Neuron (in vitro differentiated cells): ENCODE measurements at regions not wholly inside any gene's neighbourhood (a gene's known extent, or its start where the extent isn't known, plus 50 kb on each side); places are given as distances from the start of the nearest gene placed in this dataset.
A peak's percentile ranks its signal among the peaks of the same experiment; 100 is the strongest.

Experiments used
- H2AFZ ChIP-seq: one replicate; pipeline ENCODE4 v1.6.1; 2013; ENCODE audit warnings: low read depth, mild to moderate bottlenecking, inconsistent platforms, low read length, moderate library complexity
- H3K27me3 ChIP-seq: one replicate; pipeline ENCODE4 v1.6.1; 2013; ENCODE audit warnings: low read length; ENCODE audit not compliant: insufficient read depth
- H3K36me3 ChIP-seq: one replicate; pipeline ENCODE4 v1.6.1; 2013; ENCODE audit warnings: low read length; ENCODE audit not compliant: insufficient read depth
- H3K4me1 ChIP-seq: one replicate; pipeline ENCODE4 v1.6.1; 2013; ENCODE audit warnings: low read length; ENCODE audit not compliant: insufficient read depth
- H3K4me3 ChIP-seq: 2 replicates; pipeline ENCODE4 v1.5.1; 2013; ENCODE audit warnings: mild to moderate bottlenecking, low read length, moderate library complexity
- H3K9me3 ChIP-seq: one replicate; pipeline ENCODE4 v1.6.1; 2013; ENCODE audit warnings: low read length

DNA sequence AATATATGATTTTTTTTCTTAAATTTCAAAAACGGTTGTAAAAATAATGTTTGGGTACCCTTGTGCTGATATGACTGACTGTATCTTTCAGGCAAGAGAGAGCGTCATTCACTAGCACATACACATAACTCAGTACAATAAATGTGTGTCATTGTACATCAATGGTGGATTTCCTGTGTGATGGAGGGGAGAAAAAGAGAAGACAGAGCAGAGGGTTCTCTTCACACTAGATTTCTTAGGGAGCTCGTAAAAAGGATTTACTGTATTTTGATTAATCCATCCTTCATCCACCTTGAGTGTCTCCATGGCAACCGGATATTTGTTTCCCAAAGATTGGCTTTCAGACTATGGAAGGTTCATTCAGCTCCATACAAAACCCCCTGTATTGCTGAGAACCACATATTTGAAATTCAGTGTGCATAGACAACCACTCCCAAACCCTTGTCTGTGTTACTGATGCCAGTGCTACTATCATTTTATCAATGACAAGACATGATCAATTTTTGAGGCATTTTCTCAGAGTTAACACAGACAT is 150.6 kb downstream of the AKR1D1 start:
- no peaks in the 10 kb centered on the region for H3K27me3 ChIP-seq
- no peak overlapping the region for H3K4me3 ChIP-seq
- no peak overlapping the region for H2AFZ ChIP-seq
- H3K9me3 ChIP-seq: peaks cover 5% of the 10 kb centered on the region
- H3K36me3 ChIP-seq: no peaks in the 10 kb centered on the region
- peaks cover 12% of the 10 kb centered on the region for H3K4me1 ChIP-seq

DNA sequence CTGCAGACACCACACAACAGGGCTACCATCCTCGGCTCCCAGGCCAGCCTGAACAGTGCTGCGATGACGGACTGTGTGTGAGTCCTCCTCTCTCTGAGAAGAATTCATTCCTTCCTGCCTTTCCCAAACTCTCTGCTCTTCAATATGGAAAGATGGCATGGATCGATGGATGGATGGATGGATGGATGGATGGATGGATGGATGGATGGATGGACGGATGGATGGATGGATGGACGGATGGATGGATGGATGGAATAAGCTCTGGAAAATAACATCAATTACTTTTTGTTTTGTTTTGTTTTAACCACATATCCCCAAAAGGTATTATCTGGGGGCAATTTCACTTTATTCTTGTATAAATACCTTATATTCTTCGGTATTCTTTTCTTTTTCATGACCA is 151.9 kb downstream of the AKR1D1 start:
- H2AFZ ChIP-seq: no peak overlapping the region
- no peaks in the 10 kb centered on the region for H3K27me3 ChIP-seq
- peaks cover 5% of the 10 kb centered on the region for H3K9me3 ChIP-seq

DNA sequence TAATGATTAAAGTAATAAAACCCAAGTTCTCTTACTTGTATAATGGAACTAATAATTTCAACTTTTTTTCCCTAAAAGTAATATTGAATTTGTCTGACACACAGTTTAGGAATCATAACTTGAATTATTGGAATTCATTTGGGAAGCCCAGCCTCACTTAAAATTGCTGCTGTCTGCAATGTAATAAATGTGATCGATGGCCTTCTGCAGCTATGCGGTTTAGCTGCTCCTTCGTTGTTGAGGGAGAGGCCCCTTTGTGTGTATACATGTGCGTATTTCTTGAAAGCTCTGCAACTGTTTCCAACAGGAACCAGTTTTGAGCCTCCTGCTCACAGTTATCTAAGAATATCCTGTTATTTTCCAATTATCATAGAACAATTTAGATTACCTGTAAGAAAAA is 152.5 kb downstream of the AKR1D1 start:
- H3K36me3 ChIP-seq: no peaks in the 10 kb centered on the region
- no peak overlapping the region for H3K4me3 ChIP-seq
- H2AFZ ChIP-seq: no peak overlapping the region
- H3K27me3 ChIP-seq: no peaks in the 10 kb centered on the region
- H3K4me1 ChIP-seq: peaks cover 8% of the 10 kb centered on the region
- H3K9me3 ChIP-seq: peaks cover 2% of the 10 kb centered on the region

More for the DNA sequence above, 151.9 kb downstream of the AKR1D1 start:
- Histone ChIP-seq H3K36me3 (no peaks in the 10 kb centered on the region), H3K4me1 (peaks cover 8% of the 10 kb centered on the region), H3K4me3 (no peak overlapping the region)

DNA sequence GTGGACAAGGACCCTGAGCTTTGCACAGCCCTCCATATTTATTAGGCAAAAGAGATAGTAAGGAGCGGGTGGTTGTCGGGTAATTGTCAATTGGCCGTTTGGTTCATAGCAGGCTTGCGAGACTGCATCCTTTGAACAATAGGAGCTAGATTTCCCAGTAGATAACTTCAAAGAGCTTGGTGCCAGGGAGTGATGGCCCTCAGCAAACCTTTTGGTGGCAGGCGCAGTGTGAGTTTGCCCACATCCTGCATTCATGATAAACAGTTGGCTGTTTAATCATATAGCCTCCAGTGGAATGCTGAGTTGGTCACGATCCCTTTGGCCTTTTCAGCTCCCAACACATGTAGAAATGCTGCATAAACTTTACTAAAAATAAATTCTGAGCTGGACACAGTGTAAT is 156.9 kb downstream of the AKR1D1 start:
- Histone ChIP-seq H3K9me3 (no peaks in the 10 kb centered on the region), H3K4me3 (no peak overlapping the region), H3K36me3 (no peaks in the 10 kb centered on the region), H3K27me3 (no peaks in the 10 kb centered on the region), H3K4me1 (no peaks in the 10 kb centered on the region), H2AFZ (no peak overlapping the region)

DNA sequence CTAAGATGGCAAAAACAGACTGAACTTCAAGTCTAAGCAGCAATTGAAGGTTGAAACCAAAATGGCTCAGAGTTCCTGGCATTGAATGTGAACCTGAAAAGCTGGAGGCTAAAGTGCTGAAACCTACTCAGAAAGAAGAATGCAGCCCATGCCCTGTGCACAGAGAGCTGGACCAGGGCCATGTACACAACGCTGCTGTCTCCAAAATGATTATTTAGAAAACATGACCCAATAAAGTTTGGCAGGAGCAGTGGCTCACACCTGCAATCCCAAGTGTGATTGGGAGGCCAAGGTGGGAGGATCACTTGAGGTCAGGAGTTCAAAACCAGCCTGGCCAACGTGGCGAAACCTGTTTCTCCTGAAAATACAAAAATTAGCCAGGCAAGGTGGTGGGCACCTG is 158.9 kb downstream of the AKR1D1 start:
- no peaks in the 10 kb centered on the region for H3K27me3 ChIP-seq
- H3K4me3 ChIP-seq: no peak overlapping the region
- peaks cover 5% of the 10 kb centered on the region for H3K9me3 ChIP-seq
- H3K36me3 ChIP-seq: no peaks in the 10 kb centered on the region
- H3K4me1 ChIP-seq: no peaks in the 10 kb centered on the region
- H2AFZ ChIP-seq: no peak overlapping the region

DNA sequence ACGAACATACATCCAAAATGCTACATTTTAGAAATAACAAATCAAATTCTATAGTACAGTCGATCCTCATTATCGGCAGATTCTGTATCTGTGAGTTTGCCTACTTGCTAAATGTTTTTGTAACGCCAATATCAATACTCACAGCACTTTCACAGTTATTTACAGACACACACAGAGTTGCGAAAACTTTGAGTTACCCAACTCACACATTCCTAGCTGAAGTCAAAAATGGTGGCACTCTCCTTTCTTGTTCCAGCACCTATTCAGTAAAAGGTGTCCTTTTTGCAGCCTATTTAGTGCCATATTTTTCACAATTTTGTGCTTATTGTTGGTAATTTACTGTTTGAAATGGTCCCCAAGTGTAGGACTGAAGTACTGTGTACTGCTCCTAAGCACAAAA is 161.7 kb downstream of the AKR1D1 start:
- no peaks in the 10 kb centered on the region for H3K27me3 ChIP-seq
- H3K9me3 ChIP-seq: peaks cover 5% of the 10 kb centered on the region

DNA sequence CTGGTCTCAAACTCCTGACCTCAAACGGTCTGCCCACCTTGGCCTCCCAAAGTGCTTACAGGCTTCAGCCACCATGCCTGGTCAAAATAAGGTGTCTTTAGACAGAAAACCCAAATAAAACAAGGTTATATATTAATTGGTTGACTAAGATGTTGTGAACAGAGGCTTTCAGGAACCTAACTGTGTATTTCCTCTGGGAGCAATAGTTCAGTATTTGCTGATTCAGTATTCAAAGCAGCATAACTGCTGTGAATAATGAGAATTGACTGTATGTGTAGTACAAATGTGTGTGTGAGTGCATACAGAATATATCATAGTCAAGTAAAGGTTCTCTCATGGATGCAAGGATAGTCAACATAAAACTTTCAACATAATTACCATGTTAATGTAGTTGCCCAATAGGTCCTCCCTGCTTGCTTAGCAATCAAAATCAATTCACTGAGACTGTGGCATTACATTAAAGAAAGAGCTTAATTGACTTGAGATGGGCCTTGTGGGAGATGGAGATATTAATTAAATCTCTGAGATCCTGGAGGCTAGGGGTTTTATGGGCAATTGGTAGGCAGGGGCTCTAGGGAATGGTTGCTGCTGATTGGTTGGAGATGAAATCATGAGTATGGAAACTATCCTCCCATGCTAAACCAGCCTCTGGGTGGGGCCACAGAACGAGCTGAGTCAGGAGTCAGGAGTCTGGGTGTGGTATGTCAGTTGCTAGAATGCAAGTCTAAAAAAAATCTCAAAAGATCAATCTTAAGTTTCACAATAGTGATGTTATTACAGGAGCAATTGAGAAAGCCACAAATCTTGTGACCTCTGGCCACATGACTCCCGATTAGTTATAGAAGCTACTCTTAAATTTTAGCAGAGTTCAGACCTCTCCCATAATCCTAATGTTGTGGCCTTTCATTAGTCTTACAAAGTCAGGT is 162.7 kb downstream of the AKR1D1 start:
- H3K4me3 ChIP-seq: no peak overlapping the region
- peaks cover 4% of the 10 kb centered on the region for H3K4me1 ChIP-seq
- no peak overlapping the region for H2AFZ ChIP-seq
- peaks cover 5% of the 10 kb centered on the region for H3K9me3 ChIP-seq
- H3K27me3 ChIP-seq: no peaks in the 10 kb centered on the region
- H3K36me3 ChIP-seq: no peaks in the 10 kb centered on the region

More for the DNA sequence above, 161.7 kb downstream of the AKR1D1 start:
- Histone ChIP-seq H3K4me3 (no peak overlapping the region), H3K4me1 (no peaks in the 10 kb centered on the region), H3K36me3 (no peaks in the 10 kb centered on the region), H2AFZ (no peak overlapping the region)

DNA sequence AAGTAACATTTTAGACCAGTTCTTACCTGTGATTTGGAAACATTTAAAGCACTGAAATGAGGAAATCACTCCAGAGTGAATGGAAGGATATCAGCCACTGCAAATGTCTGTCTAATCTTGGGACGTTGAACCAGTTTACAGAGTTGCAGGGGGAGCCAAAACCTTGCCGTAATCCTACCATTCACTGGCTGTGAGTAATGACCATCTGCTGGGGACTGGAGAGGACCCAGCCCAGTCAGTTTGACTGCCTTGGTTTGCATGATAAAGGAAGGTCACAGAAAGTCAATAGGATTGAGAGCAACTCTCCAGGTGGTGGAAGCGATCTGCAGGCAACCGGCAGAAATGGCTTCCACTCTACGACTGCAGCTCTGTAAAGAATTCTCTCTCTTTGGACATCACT is 167.2 kb downstream of the AKR1D1 start:
- Histone ChIP-seq H3K4me3 (peak overlapping the region; percentile 46), H3K36me3 (no peaks in the 10 kb centered on the region), H3K27me3 (no peaks in the 10 kb centered on the region), H3K4me1 (peaks cover 23% of the 10 kb centered on the region), H2AFZ (peak overlapping the region; percentile 46), H3K9me3 (peaks cover 8% of the 10 kb centered on the region)

DNA sequence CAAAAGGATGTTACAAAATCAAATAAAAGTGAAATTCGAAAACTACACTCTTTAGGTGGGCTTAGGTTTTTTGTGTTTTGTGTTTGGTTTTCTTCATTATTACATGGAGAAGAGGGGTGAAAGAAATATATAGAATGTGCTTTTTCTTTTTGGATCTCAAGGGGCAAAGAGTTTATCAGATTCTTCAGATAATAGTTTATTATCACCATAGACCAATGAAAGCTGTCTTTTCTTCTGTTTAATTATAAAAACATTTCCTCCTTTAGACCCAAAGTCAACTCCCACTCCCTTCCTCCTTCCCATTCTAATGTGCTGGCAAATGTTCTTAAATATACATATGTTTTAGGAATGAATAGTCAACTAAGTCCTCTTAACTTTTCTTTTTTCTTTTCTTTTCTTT is 167.6 kb downstream of the AKR1D1 start:
- peak overlapping the region; percentile 39 for H3K4me3 ChIP-seq
- no peak overlapping the region for H2AFZ ChIP-seq
- no peaks in the 10 kb centered on the region for H3K36me3 ChIP-seq
- H3K4me1 ChIP-seq: peaks cover 23% of the 10 kb centered on the region
- H3K27me3 ChIP-seq: no peaks in the 10 kb centered on the region
- peaks cover 7% of the 10 kb centered on the region for H3K9me3 ChIP-seq

DNA sequence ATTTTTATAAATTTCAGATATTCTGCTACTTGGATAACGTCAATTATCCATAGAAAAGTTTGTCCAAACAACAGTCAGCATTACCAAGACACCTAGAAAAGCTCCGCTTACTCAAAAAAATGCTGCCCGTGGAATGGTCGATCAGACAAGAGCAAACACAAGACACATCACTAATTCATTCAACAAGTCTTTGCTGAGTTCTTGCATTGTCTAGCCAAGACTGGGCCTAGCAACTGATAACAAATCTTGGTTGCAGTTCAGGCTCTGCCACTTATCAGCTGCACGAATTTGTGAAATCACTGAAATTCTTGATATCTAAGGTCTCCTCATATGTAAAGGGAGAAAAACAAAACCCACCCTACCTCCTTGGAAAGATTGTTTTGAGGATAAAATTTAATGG is 168.3 kb downstream of the AKR1D1 start:
- H3K4me1 ChIP-seq: peaks cover 23% of the 10 kb centered on the region
- H3K27me3 ChIP-seq: no peaks in the 10 kb centered on the region
- peaks cover 2% of the 10 kb centered on the region for H3K9me3 ChIP-seq
- H2AFZ ChIP-seq: no peak overlapping the region
- H3K4me3 ChIP-seq: no peak overlapping the region
- no peaks in the 10 kb centered on the region for H3K36me3 ChIP-seq

DNA sequence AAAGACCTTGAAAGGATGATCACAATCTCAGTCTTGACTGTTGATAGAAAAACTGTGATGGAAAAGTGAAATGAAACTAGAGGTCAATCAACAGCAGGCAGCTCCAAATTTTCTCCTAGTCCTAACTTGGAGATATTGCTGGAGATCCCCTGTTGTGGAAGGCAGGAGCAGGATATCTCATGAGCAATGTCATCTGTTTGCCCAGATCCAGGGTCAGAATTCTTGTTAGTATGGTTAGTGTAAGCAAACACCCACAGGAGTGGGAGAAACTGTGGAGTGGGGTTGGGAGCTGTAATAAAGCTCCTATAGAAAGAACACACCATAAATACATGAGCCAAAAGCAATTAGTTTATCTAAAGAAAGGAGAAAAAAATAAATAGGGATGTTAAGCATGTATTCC is 169.0 kb downstream of the AKR1D1 start:
- Histone ChIP-seq H3K4me3 (no peak overlapping the region), H3K36me3 (no peaks in the 10 kb centered on the region), H3K27me3 (no peaks in the 10 kb centered on the region), H2AFZ (no peak overlapping the region), H3K4me1 (peaks cover 23% of the 10 kb centered on the region), H3K9me3 (peaks cover 2% of the 10 kb centered on the region)

DNA sequence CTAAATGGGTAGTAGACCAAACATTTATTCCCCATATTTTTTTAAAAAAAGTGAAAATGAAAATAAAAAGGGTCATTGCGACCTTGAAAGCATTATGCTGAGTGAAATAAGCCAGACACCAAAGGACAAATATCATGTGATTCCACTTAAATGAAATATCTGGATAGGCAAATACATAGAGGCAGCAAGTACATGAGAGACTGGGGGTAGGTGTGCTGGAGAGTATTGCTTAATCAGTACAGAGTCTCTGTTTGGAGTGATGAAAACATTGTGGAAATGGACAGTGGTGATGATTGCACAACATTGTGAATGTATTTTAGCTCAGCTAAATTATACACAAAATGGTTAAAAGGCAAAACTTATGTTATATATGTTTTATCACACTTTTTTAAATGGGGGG is 169.4 kb downstream of the AKR1D1 start:
- H3K9me3 ChIP-seq: peaks cover 2% of the 10 kb centered on the region
- peak overlapping the region; percentile 76 for H2AFZ ChIP-seq
- no peaks in the 10 kb centered on the region for H3K36me3 ChIP-seq
- peaks cover 23% of the 10 kb centered on the region for H3K4me1 ChIP-seq
- no peaks in the 10 kb centered on the region for H3K27me3 ChIP-seq
- no peak overlapping the region for H3K4me3 ChIP-seq

DNA sequence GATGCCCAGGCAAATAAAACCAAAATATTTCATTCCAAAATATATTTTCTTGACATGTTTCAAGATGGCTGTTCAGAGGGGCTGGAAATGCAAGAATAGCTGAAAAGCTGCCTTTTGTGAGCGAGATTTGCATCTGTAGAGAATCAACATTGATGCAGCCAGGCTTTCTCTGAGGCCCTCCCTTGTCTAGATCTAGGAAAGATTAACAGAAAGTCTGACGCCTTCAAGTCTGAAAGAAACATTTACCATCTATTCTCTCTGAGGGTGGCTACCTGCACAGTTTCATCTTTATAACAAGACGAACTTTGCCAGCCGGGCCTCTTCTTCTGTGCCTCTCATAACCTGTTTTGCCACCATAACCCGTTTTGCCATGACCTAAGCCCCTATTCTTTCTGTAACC is 170.2 kb downstream of the AKR1D1 start:
- Histone ChIP-seq H3K36me3 (no peaks in the 10 kb centered on the region), H3K9me3 (peaks cover 2% of the 10 kb centered on the region), H2AFZ (peak overlapping the region; percentile 76), H3K4me3 (no peak overlapping the region), H3K4me1 (peaks cover 23% of the 10 kb centered on the region), H3K27me3 (no peaks in the 10 kb centered on the region)
